Fibroblast of lung (primary cell): ENCODE measurements at regions not wholly inside any gene's neighbourhood (a gene's known extent, or its start where the extent isn't known, plus 50 kb on each side); places are given as distances from the start of the nearest gene placed in this dataset.
"Not testable (repeated sequence)": the region's sequence is repeated elsewhere in the genome, so short reads cannot be mapped to it uniquely, and the experiment has no call there.

Experiments
- DNase-seq, 2 donors: peaks; one replicate each; pipeline versions ENCODE4 v3.0.0 to v3.0.0-alpha.2; 2010; ENCODE audit warnings: low read depth in 2 of 2
- H2AFZ ChIP-seq: 2 replicates; pipeline ENCODE4 v1.5.1; 2012; ENCODE audit warnings: low read length, control low read depth, inconsistent platforms
- H3K27ac ChIP-seq: 2 replicates; pipeline ENCODE4 v1.5.1; 2011; ENCODE audit warnings: low read length, control low read depth; ENCODE audit not compliant: insufficient read depth
- H3K27me3 ChIP-seq: 2 replicates; pipeline ENCODE4 v1.5.1; 2011; ENCODE audit warnings: mild to moderate bottlenecking, low read length; ENCODE audit not compliant: control insufficient read depth, insufficient read depth
- H3K36me3 ChIP-seq: 2 replicates; pipeline ENCODE4 v1.5.1; 2011; ENCODE audit warnings: low read length; ENCODE audit not compliant: control insufficient read depth, insufficient read depth
- H3K4me1 ChIP-seq: 2 replicates; pipeline ENCODE4 v1.5.1; 2011; ENCODE audit warnings: low read length; ENCODE audit not compliant: control insufficient read depth, insufficient read depth; ENCODE audit errors: extremely low read depth
- H3K4me2 ChIP-seq: 2 replicates; pipeline ENCODE4 v1.5.1; 2011; ENCODE audit warnings: low read length, control low read depth; ENCODE audit not compliant: insufficient read depth; ENCODE audit errors: extremely low read depth
- H3K4me3 ChIP-seq, 4 experiments: fragments of 200-600 bp in 1 of 4; sonication (generic) in 1 of 4; replicated peaks in 1 of 4; 2 replicates each; pipeline ENCODE4 v1.5.1; 2011 to 2016; ENCODE audit warnings: low read length in 4 of 4, low read depth in 3 of 4, mild to moderate bottlenecking in 3 of 4, control low read depth in 2 of 4, inconsistent platforms in 1 of 4, mixed read lengths in 1 of 4; ENCODE audit not compliant: insufficient read depth in 1 of 4; ENCODE audit errors: control extremely low read depth in 1 of 4
- H3K79me2 ChIP-seq: 2 replicates; pipeline ENCODE4 v1.5.1; 2012; ENCODE audit warnings: mild to moderate bottlenecking, low read length, inconsistent platforms; ENCODE audit not compliant: control insufficient read depth, insufficient read depth
- H3K9ac ChIP-seq: 2 replicates; pipeline ENCODE4 v1.5.1; 2011; ENCODE audit warnings: mild to moderate bottlenecking, low read length, control low read depth; ENCODE audit not compliant: insufficient read depth
- H3K9me3 ChIP-seq: 2 replicates; pipeline ENCODE4 v1.5.1; 2012; ENCODE audit warnings: low read depth, low read length; ENCODE audit not compliant: control insufficient read depth, insufficient read depth
- H4K20me1 ChIP-seq: 2 replicates; pipeline ENCODE4 v1.5.1; 2011; ENCODE audit warnings: low read length; ENCODE audit not compliant: control insufficient read depth, insufficient read depth; ENCODE audit errors: extremely low read depth
- EZH2 ChIP-seq: IDR thresholded peaks from 2 replicates; pipeline ENCODE4 v1.5.1; 2012; ENCODE audit warnings: low read length, control low read depth, mild to moderate bottlenecking; ENCODE audit errors: missing control alignments
- TF ChIP-seq, protein P1 (sequence below), 2 donors: IDR thresholded peaks in 1 of 2; conservative IDR thresholded peaks in 1 of 2; 1 replicate in 1 of 2; 2 replicates in 1 of 2; pipeline ENCODE4 v1.5.1; 2011 to 2012; ENCODE audit warnings: low read length in 2 of 2, control low read depth in 1 of 2, inconsistent platforms in 1 of 2, low read depth in 1 of 2, mild to moderate bottlenecking in 1 of 2

DNA sequence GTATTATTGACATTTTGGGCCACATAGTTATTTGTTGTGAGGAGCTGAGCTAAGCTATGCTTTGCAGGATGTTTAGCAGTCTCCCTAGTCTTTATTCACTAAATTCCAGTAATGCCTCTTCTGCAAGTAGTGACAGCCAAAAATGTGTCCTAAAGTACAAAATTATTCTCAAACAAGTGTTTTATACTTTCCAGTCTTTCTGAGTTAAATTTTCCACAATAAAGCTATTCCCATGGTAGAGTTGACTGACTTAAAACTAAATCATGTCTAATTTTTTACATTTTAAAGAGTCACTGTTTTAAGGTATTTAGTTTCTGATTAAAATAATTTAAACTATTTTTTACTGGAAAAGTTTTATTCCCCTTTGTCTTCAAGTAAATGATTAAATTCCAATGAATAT, 717.8 kb upstream of the HS3ST5 start:
- Histone ChIP-seq H3K79me2 (no peaks in the 10 kb centered on the region), H3K4me3 (no peak overlapping the region), H2AFZ (no peak overlapping the region), H3K27ac (no peak overlapping the region), H3K9me3 (no peaks in the 10 kb centered on the region), H4K20me1 (no peaks in the 10 kb centered on the region), H3K4me2 (no peak overlapping the region), H3K36me3 (no peaks in the 10 kb centered on the region), H3K9ac (no peak overlapping the region), H3K4me1 (no peaks in the 10 kb centered on the region), H3K27me3 (no peaks in the 10 kb centered on the region)
- TF ChIP-seq, protein P1, sequence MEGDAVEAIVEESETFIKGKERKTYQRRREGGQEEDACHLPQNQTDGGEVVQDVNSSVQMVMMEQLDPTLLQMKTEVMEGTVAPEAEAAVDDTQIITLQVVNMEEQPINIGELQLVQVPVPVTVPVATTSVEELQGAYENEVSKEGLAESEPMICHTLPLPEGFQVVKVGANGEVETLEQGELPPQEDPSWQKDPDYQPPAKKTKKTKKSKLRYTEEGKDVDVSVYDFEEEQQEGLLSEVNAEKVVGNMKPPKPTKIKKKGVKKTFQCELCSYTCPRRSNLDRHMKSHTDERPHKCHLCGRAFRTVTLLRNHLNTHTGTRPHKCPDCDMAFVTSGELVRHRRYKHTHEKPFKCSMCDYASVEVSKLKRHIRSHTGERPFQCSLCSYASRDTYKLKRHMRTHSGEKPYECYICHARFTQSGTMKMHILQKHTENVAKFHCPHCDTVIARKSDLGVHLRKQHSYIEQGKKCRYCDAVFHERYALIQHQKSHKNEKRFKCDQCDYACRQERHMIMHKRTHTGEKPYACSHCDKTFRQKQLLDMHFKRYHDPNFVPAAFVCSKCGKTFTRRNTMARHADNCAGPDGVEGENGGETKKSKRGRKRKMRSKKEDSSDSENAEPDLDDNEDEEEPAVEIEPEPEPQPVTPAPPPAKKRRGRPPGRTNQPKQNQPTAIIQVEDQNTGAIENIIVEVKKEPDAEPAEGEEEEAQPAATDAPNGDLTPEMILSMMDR (conservative IDR thresholded peaks at IDR 0.05 in 1 of 2, IDR thresholded peaks at IDR 0.05 in 1 of 2; ENCODE audit: low read depth in 1 of 2, low read length in 2 of 2) = no peak
- TF ChIP-seq EZH2 = no peak
- DNase-seq = no peak

DNA sequence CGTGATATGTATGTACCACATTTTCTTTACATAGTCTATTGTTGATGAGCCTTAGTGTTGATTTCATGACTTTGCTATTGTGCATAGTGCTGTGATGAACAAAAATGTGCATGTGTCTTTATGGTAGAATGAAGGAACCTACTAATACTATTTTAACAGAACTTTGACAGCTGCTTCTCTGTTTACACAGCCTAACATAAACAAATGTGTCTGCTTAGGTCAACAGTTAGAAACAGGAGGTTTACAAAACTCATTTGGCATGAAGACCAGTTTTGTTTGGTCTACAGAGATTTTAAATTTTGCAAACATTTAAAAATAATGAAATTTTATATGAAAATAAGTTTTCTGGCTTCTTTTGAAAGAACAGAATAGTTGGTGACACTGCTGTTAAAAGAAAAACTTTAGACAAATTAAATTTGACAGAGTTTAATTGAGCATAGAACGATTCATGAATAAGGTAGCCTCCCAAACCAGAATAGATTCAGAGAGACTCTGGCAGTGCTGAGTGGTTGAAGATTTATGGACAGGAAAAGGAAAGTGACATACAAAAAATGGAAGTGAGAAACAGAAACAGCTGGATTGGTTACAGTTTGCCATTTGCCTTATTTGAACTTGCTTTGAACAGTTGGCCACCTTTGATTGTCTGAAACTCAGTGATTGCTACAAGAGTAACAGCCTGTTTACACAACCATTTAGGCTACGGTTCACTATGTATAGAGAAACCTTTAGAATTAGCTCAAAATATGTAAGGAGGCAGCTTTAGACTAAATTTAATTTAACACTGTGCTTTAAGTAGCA, 715.8 kb upstream of the HS3ST5 start:
- Histone ChIP-seq H3K4me3 (no peak overlapping the region), H3K9ac (no peak overlapping the region), H3K79me2 (no peaks in the 10 kb centered on the region), H2AFZ (no peak overlapping the region), H4K20me1 (no peaks in the 10 kb centered on the region), H3K4me2 (no peak overlapping the region), H3K27ac (no peak overlapping the region), H3K4me1 (no peaks in the 10 kb centered on the region), H3K27me3 (no peaks in the 10 kb centered on the region), H3K9me3 (no peaks in the 10 kb centered on the region), H3K36me3 (no peaks in the 10 kb centered on the region)
- no peak for DNase-seq
- no peak for TF ChIP-seq EZH2
- TF ChIP-seq, protein P1 (conservative IDR thresholded peaks at IDR 0.05 in 1 of 2, IDR thresholded peaks at IDR 0.05 in 1 of 2; ENCODE audit: low read depth in 1 of 2, low read length in 2 of 2) = no peak

DNA sequence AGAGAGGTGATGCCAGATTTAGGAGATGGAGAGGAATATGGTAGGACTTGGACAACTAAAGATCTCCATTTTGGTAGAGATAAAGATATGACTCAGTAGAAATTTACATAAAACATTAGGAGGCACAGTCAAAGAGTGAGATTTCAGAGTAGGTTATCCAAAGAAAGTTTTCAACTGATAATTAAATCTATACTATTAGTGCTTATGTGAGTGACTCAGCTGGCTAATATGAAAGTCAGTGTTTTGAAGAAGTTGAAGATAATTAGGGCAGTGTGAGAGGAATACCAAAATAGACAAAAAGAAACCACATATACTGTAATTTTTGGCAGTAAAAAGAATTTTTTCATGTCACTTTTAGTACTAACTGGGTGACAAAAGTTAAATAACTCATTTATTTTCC, 712.8 kb upstream of the HS3ST5 start:
- Histone ChIP-seq H3K79me2 (no peaks in the 10 kb centered on the region), H3K9me3 (no peaks in the 10 kb centered on the region), H4K20me1 (no peaks in the 10 kb centered on the region), H3K4me2 (no peak overlapping the region), H2AFZ (no peak overlapping the region), H3K9ac (no peak overlapping the region), H3K27me3 (no peaks in the 10 kb centered on the region), H3K4me1 (no peaks in the 10 kb centered on the region), H3K4me3 (no peak overlapping the region), H3K27ac (no peak overlapping the region), H3K36me3 (no peaks in the 10 kb centered on the region)
- DNase-seq = no peak
- TF ChIP-seq EZH2 = no peak
- TF ChIP-seq, protein P1 (conservative IDR thresholded peaks at IDR 0.05 in 1 of 2, IDR thresholded peaks at IDR 0.05 in 1 of 2; ENCODE audit: low read depth in 1 of 2, low read length in 2 of 2) = no peak

DNA sequence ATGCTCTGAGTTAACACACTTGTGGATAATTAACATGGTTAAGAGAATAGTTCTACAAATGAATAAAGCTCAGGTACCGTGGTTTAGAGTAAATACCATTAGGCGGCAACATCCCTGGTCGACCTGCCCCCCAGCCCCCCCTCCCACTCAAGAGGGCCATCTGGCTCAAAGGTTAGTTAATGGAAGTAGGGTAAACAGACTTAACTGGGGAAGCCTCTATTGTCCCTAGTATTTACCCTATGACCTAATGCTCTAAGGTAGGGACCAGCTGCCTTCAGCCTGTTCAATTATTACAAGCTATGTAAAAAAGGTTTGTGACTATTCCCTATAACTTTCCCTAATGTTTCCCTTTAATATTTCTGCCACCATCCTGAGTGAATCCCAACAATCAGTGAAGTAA, 711.4 kb upstream of the HS3ST5 start:
- H4K20me1 ChIP-seq, H2AFZ ChIP-seq, DNase-seq, H3K4me3 ChIP-seq, H3K79me2 ChIP-seq, H3K27ac ChIP-seq, H3K9me3 ChIP-seq, H3K4me1 ChIP-seq, H3K4me2 ChIP-seq, H3K36me3 ChIP-seq, H3K9ac ChIP-seq, H3K27me3 ChIP-seq: not testable (repeated sequence)
